ENCODE measurements at regions not wholly inside any gene's neighbourhood (a gene's known extent, or its start where the extent isn't known, plus 50 kb on each side); places are given as distances from the start of the nearest gene placed in this dataset.

GRCh38 chr4:43435291-43435690 lies 542.8 kb downstream of the GRXCR1 start:
- intact Hi-C loops (cut with DNase I; ENCODE audit: low total_unique reads): no loop called here

GRCh38 chr4:43452948-43453347 lies 560.4 kb downstream of the GRXCR1 start:
- Histone ChIP-seq H3K36me3 (no peaks in the 10 kb centered on the region), H3K27ac (no peak overlapping the region), H3K27me3 (replicated peaks in 1 of 7) (no peaks in the 10 kb centered on the region), H3K4me3 (no peak overlapping the region), H3K9me3 (peaks cover 0 to 2% (median 0%) of the 10 kb centered on the region in 8 donors), H3K4me1 (no peaks in the 10 kb centered on the region)
- no peak for DNase-seq
- intact Hi-C loops (cut with DNase I; ENCODE audit: low total_unique reads): no loop called here
- no peak for TF ChIP-seq CTCF (IDR thresholded peaks at IDR 0.05 in 8 of 11, conservative IDR thresholded peaks at IDR 0.05 in 3 of 11)
- TF ChIP-seq POLR2A (IDR thresholded peaks at IDR 0.05): no peak
- no peak for TF ChIP-seq POLR2AphosphoS5 (IDR thresholded peaks at IDR 0.05)

More at GRCh38 chr4:43435291-43435690, 542.8 kb downstream of the GRXCR1 start:
- WGBS, 5 donors: 73 to 93% (median 84%) methylated on average over 1 of the region's 1 CpG
- no peak for TF ChIP-seq POLR2A (IDR thresholded peaks at IDR 0.05)
- H3K4me1 ChIP-seq: no peaks in the 10 kb centered on the region
- no peak for DNase-seq
- H3K4me3 ChIP-seq: no peak overlapping the region
- H3K27me3 ChIP-seq (replicated peaks in 1 of 7): no peaks in the 10 kb centered on the region
- H3K27ac ChIP-seq: no peak overlapping the region
- H3K36me3 ChIP-seq: no peaks in the 10 kb centered on the region
- H3K9me3 ChIP-seq: peaks cover 3 to 35% (median 23%) of the 10 kb centered on the region in 8 donors

- Histone ChIP-seq H3K36me3 (no peaks in the 10 kb centered on the region), H3K27ac (no peak overlapping the region), H3K9me3 (no peaks in the 10 kb centered on the region), H3K4me1 (no peaks in the 10 kb centered on the region), H3K27me3 (replicated peaks in 1 of 7) (no peaks in the 10 kb centered on the region), H3K4me3 (no peak overlapping the region)
- TF ChIP-seq POLR2AphosphoS5 (IDR thresholded peaks at IDR 0.05) (no peak), CTCF (IDR thresholded peaks at IDR 0.05 in 8 of 11, conservative IDR thresholded peaks at IDR 0.05 in 3 of 11) (no peak), POLR2A (IDR thresholded peaks at IDR 0.05) (no peak)
- WGBS, 5 donors: 75 to 85% (median 78%) methylated on average over 2 of the region's 2 CpGs
- DNase-seq: no peak
- intact Hi-C loops (cut with DNase I; ENCODE audit: low total_unique reads): no loop called here
These were observed 563.9 kb downstream of the GRXCR1 start for GRCh38 chr4:43456383-43456782.

GRCh38 chr4:43457866-43458265 lies 565.4 kb downstream of the GRXCR1 start:
- H3K4me1 ChIP-seq: no peaks in the 10 kb centered on the region
- TF ChIP-seq CTCF (IDR thresholded peaks at IDR 0.05 in 8 of 11, conservative IDR thresholded peaks at IDR 0.05 in 3 of 11) (no peak), POLR2A (IDR thresholded peaks at IDR 0.05) (no peak), POLR2AphosphoS5 (IDR thresholded peaks at IDR 0.05) (no peak)
- intact Hi-C loops (cut with DNase I; ENCODE audit: low total_unique reads): no loop called here
- H3K9me3 ChIP-seq: no peaks in the 10 kb centered on the region
- no peaks in the 10 kb centered on the region for H3K27me3 ChIP-seq (replicated peaks in 1 of 7)
- 80 to 86% (median 85%) methylated on average over 2 of the region's 2 CpGs for WGBS, 5 donors
- no peaks in the 10 kb centered on the region for H3K36me3 ChIP-seq
- H3K27ac ChIP-seq: no peak overlapping the region
- no peak overlapping the region for H3K4me3 ChIP-seq
- no peak for DNase-seq

GRCh38 chr4:43458293-43458692 lies 565.8 kb downstream of the GRXCR1 start:
- TF ChIP-seq POLR2AphosphoS5 (IDR thresholded peaks at IDR 0.05) (no peak), CTCF (IDR thresholded peaks at IDR 0.05 in 8 of 11, conservative IDR thresholded peaks at IDR 0.05 in 3 of 11) (no peak), POLR2A (IDR thresholded peaks at IDR 0.05) (no peak)
- no peaks in the 10 kb centered on the region for H3K36me3 ChIP-seq
- DNase-seq: no peak
- no peak overlapping the region for H3K27ac ChIP-seq
- H3K4me3 ChIP-seq: no peak overlapping the region
- WGBS, 5 donors: 65 to 80% (median 74%) methylated on average over 4 of the region's 4 CpGs
- intact Hi-C loops (cut with DNase I; ENCODE audit: low total_unique reads): no loop called here
- H3K27me3 ChIP-seq (replicated peaks in 1 of 7): no peaks in the 10 kb centered on the region
- H3K4me1 ChIP-seq: no peaks in the 10 kb centered on the region
- H3K9me3 ChIP-seq: no peaks in the 10 kb centered on the region
